ENCODE measurements at regions not wholly inside any gene's neighbourhood (a gene's known extent, or its start where the extent isn't known, plus 50 kb on each side); places are given as distances from the start of the nearest gene placed in this dataset.
"Not testable (repeated sequence)": the region's sequence is repeated elsewhere in the genome, so short reads cannot be mapped to it uniquely, and the experiment has no call there.

DNA sequence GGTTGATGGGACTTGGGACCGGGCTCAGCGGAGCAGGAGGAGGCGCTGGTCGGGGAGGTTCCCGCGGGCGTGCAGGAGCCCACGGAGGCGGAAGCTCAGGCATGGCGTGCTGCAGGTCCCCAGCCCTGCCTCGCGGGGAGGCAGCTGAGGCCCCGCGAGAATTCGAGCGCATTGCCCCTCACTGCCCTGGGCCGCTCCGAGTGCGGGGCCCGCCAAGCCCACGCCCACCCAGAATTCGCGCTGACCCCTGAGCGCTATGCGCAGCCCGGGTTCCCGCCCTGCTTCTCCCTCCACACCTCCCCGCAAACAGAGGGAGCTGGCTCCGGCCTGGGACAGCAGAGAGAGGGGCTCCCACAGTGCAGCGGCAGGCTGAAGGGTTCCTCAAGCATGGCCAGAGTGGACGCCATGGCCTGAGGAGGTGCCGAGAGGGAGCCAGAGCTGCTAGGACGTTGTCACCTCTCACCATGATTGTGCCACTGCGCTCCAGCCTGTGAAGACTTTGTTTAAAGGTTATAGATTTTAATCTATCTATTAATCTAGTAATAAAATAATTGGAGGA lies 357.2 kb upstream of the RGPD4 start:
- DNase-seq, result no peak

DNA sequence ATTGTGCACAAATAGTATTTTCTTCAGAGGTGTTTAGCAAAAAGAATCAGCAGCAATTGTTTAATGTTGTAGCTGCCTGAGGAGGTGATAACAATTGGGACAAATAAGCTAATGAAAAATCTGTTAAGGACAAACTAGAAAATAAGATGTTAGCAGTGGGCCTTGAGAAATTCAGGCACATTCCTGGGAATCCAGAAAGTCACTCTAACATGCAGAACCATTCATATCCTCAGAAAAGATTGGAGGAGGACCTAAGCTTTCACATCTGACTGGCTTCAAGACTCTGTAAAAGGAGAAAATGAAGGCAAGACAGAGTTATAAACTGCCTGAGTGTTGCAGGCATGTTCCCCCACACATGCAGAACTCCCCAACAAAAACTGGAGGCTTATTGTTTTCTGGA lies 353.5 kb upstream of the RGPD4 start:
- no peak for DNase-seq

DNA sequence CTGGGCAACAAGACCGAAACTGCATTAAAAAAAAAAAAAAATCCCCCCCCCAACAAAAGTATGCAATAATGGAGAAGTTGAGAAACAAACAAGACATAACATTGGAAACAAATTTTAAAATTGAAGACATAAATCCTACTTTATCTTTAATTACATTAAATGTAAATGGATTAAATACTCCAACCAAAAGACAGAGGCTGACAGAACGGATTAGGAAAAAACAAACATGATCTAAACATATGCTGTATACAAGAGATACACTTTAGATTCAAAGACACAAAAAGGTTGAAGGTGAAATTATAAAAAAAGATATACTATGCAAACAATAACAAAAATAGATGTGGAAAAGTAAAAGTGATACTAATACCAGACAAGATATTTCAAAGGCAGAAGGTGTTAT lies 350.8 kb upstream of the RGPD4 start:
- no peak for DNase-seq

DNA sequence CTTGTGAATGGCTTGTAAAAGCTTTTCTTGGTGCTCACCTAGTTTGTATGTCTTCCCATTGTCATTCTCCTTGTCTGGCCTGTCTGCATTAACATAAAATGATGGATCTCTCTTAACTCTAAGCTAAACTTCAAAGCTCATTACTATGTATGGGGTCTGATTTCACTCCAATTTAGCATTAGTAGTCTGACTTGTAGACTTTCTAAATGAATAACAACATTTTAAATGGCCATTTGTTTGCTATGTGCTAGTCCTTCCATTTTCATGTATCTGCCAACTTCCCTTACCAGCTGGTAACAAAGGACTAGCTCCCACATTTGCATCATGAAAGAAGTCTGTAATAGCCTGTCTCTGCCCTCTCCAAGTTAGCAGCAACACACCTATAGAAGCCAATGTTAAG lies 324.2 kb upstream of the RGPD4 start:
- DNase-seq, result no peak

DNA sequence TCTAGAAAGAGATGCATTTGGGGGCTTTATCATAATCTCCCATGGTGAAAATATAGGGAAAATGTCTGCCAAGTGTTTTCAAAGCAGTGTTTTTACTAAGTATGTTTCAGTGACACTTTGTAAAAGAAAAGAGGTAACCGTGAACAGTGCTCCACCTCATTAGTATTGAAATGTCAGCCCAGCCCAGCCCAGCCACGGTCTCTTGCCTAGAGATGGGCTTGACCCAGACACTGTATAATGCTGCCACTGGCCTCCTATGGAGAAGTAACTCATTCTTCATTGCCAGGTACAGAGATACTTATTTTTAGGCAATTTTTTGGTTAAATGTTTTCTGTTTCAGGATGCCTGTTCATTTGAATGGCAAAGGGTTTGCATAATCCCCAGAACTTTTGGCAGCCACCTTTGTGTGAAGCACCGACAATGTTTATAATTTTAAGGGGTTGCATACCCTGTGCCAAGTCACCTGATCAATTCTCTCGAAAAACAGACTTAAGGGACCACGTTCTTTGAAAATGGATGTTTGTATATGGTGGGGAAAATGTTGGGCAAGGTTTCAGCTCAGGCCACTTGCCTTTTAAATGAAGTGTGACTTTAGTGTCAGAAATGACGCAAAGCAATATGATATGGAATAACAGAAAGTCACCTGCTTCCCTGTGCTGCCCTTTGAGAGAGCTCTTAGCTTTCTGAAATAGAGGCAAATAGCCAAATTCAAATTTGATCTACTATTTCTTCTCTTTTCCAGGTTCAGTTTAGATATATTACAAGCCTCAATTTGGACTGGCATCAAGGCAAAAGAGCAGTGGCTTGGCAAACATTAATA lies 314.5 kb upstream of the RGPD4 start:
- DNase-seq, result no peak

DNA sequence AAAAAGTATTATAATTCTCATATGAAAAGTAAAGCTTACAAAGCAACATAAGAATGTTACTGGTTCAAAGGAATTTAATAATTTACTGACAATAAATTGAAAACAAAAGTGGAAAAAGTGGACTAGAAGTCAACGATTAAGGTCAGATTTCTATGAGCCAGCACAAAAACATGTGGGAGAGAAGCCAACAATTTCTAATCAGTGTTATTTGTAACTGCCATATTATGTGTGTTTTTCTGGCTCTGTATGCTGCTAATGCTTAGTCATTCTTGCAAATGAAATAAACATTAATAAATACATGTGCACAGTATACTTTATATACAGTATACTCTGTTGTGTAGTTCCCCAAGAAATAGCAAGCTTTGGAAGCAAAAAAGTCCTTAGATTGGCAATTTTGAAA lies 301.3 kb upstream of the RGPD4 start:
- DNase-seq, result peak; percentile 55

DNA sequence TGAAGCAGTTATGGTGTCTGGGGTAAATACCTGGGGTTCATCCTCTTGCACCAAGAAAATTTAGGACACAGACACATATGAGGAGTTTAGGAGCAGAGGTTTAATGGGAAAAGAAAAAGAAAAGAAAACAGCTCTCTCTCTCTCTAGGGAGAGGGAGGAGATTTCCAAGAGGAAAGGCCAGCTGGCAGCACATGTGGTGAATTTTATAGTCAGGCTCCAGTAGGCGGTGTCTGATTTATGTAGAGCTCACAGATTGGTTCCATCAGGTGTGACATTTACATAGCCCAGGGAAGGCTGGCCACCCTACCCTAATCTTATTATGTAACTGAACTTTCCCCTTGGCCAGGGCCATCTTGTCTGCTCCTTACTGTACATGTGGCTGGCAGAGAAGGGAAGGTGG lies 297.5 kb upstream of the RGPD4 start:
- DNase-seq, result no peak

DNA sequence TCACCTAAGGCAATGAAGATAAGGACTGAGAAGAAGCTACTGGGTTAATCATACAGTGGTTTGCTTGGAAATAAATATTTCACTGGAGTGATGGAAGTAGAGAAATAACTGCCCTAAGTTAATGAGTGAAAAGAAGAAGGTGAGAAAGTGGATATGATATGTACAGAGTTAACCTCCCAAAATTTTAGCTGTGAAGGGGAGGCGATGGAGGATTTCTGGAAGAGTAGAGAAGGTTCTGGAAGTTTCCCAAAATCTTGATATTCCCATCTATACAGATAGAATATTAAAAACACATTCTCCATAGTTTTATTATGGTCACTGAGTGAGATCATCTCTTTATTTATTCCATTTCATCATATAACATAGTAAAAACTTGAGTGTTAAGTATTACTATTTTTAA lies 296.6 kb upstream of the RGPD4 start:
- no peak for DNase-seq

DNA sequence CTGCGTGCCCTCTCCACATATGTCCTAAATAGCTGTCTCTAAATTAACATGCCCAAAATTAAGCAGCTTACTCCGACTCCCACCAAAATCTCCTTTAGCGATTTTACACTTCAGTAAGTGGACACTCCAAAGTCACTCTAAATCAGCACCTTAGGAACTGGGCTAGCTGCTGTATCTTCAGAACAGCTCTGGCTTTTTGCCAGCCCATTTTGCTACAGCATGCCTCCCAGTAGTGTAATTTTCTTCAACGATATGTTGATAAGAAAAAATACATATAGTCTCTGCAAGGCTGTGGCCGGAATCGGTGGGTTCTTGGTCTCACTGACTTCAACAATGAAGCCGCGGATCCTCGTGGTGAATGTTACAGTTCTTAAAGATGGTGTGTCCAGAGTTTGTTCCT lies 291.8 kb upstream of the RGPD4 start:
- no peak for DNase-seq

DNA sequence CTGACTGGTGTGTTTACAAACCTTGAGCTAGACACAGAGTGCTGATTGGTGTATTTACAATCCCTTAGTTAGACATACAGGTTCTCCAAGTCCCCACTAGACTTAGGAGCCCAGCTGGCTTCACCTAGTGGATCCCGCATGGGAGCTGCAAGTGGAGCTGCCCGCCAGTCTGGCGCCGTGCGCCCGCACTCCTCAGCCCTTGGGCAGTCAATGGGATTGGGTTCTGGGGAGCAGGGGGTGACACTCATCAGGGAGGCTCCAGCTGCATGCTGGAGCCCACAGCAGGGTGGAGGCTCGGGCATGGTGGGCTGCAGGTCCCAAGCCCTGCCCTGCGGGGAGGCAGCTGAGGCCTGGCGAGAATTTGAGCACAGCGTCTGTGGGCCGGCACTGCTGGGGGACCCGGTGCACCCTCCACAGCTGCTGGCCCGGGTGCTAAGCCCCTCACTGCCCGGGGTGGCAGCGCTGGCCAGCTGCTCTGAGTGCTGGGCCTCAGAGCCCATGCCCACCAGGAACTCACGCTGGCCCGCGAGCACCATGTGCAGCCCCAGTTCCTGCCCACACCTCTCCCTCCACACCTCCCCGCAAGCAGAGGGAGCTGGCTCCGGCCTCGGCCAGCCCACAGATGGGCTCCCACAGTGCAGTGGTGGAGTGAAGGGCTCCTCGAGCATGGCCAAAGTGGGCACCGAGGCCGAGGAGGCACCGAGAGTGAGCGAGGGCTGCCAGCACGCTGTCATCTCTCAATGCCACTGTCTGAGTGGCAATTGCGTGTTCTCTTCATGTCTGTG lies 290.6 kb upstream of the RGPD4 start:
- not testable (repeated sequence) for DNase-seq

DNA sequence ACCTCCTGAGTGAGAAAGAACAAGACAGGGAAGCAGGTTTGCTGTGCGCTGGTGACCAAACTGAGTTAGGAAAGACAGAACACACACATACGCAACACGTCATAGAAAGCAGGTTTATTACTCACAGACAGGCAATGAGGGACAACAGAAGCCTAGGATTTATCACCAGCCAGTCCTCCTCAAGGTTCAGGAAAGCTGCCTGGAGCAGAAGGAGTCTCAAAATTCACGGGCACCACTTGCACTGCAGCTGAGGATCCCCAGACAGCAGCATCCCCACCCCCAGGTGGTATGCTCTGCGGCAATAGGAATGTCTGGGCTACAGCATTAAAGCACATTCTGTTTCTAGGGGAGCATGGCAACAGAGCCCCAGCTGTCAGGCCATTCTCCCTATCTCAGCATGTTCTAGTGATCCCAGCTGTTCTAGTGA lies 284.4 kb upstream of the RGPD4 start:
- no peak for DNase-seq

DNA sequence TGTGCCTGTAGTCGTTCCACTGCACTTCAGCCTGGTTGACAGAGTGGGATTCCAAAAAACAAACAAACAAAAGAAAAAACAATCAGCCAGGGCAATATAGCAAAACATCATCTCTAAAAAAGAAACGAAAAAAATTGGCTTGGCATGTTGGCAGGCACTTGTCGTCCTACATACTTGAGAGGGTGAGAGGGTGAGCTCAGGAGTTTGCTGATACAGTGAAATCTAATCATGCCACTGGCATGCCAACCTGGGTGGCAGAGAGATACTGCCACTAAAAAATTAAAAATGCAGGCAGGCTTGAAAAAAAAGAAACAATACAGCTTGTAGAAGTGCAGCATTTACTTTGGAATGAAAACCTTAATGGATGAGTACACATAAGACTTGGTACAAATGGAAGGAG lies 282.9 kb upstream of the RGPD4 start:
- no peak for DNase-seq

DNA sequence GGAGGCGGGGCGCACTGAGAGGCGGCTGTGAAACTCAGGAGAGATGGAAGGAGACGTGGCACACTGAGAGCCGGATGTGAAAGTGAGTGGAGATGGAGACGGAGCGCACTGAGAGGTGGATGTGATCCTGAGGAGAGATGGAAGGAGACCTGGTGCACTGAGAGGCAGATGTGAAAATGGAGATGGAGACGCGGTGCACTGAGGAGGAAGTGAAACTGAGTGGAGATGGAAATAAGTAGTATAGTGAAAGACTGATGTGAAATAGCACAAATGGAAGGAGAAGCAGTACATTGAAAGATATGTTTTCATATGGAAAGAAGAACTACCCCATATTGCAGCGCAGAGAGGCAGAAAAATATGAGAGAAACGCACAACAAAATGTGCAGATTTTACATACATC lies 281.6 kb upstream of the RGPD4 start:
- no peak for DNase-seq

DNA sequence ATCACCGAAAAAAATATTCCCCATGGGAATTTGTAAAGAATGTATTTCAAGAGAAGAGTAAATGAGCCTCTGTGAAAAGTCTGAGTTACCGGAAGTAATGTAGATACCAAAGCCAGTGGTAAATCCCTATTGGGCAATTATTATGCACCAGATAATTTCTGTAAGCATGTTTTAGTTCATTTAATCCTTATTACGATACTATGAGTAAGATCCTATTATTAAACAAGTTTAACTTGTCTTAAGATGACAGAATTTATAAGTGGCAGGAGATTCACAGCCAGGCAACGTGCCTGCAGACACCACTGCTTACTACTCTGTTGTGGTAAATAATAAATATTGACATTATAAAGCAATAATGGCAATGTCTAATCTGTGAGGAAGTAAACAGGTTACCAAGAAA lies 280.8 kb upstream of the RGPD4 start:
- no peak for DNase-seq

DNA sequence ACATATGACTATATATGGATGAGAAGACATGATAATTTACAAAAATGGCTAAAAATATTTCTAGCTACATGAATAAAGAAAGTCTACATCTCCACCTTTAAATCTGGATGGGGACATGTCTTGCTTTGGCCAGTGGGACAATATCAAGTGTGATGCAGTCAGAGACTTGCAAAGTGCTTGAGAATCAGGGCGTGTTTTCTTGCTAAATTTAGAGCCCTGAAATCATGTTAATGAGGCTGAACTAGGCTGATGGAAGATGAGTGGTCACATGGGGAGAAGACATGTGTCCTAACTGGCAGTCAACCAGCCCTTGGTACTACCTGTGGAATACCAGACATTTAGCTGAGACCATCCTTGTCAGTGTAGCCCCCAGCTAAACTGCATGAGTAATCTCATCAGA lies 278.5 kb upstream of the RGPD4 start:
- no peak for DNase-seq

DNA sequence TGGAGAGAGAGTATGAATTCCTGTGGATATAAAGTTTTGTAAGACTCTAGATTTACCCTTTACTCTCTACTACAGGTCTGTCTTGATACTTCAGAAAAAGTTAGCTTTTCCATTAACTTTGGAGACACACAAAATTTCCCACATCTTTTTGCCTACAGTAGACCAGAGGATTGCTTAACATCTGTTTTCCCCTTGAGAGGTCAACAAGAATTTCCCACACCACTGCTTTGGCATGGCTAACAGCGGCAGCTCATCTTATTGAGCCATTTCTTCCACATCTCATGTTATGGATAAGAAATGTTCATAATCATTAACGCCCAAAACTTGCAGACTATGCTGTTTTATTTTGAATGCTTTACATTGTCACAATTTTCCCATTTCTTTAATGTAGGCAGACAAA lies 273.6 kb upstream of the RGPD4 start:
- no peak for DNase-seq

DNA sequence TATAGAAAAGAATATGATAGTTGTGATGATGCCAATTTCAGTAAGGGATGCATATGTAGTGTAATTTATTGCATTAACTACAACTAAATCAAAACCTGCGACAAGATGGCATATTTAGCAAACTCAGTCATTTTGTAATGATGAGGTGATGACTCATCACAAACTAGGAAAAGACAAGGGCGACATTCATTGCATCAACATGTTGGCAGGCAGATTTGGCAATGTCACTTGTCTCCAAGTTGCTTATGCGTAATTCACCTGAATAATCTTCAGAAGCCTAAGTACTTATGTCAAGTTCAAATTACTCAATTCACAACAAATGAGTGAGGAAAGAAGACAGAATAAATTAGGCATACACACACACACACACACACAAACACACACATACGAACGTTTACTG lies 273.2 kb upstream of the RGPD4 start:
- no peak for DNase-seq

DNA sequence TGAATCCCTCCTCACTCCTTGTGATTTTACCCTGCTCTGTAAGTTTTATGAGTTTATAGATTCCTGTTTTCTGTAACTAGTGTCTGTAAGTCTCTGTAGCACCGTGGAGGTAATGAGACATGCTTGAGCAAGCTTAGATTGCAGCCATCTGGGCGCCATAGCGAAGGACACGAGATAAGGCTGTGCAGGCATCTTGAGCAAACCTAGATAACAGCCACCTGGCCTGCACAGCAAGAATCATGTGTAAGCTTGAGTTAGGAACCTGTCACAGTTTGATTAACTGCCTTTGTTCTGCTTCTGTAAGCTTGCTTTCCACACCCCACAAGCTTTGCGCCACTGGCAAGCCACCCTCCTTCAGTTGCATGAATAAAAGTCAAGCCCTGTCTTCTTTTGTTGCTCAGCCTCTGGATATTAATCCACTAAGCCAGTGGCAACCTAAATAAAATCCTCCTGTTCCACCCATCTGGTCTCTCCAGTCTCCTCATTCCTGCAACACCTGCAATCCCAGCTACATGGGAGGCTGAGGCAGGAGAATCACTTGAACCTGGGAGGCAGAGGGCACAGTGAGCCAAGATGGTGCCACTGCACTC lies 270.6 kb upstream of the RGPD4 start:
- no peak for DNase-seq

DNA sequence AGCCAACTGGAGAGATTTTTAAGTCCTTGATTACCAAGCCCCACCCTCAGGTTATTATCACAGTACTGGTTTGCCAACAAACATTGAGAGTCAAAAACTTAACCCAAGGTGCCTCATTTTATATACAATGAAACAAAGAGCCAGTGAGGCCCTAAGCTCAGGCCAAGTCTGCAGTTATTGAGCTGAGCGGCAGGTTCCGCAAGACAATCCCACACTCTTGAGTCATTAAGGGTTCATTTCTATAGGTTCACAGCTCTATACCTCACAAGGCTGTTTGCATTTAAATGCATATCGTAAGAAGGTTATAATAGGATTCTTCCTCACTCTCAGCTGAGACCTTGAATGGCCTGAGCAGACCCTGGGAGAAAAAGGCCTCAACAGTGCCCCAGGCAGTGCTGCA lies 268.4 kb upstream of the RGPD4 start:
- DNase-seq, result no peak

DNA sequence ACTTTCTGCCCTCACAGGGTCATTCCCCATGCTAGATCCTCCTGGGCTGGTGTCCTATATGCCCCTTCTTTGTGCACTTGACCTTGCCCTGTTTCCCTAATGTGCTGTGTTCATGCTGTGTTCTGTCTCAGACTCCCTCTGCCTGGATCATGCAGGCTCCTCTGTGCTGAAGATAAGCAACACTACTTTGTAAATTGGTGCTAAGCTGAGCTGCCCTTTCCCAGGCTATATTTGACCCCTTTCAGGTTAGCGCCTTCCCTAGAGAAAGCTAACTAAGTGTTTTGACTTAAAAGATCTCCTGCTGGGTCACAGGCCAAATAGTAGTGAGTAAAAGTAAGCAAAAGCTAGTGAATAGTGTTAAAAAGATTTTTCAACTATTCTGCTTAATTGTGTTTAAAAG lies 257.2 kb upstream of the RGPD4 start:
- DNase-seq, result no peak

DNA sequence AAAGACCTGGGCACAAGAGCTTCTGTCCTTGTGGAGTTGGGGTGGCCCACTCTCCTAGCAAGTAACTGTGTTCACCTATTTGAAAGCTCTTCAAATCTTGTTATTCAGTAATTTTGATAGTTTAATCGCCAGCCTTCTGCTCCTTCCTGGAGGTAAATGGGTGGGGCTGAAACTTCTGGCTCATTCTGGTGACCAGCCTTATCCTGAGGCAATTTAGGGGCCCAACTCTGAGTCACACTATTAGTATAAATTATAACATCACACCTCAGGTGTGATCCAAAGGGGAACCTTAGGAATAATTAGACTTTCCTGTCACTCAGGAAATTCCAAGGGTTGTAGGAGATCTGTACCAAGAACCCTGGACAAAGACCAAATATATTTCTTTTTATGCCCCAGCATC lies 255.8 kb upstream of the RGPD4 start:
- no peak for DNase-seq

DNA sequence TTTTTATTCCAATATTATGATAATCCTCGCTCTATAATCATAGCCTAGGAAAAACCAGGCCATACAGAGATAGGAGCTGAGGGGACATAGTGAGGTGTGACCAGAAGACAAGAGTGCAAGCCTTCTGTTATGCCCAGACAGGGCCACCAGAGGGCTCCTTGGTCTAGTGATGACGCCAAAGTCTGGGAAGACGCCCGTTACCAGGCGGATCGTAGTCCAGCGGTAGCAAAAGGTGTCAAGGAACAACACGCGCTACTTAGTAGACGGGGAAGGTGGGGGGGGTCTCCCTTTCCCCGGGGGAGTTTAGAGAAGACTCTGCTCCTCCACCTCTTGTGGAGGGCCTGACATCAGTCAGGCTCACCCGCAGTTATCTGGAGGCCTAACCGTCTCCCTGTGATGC lies 253.8 kb upstream of the RGPD4 start:
- not testable (repeated sequence) for DNase-seq

DNA sequence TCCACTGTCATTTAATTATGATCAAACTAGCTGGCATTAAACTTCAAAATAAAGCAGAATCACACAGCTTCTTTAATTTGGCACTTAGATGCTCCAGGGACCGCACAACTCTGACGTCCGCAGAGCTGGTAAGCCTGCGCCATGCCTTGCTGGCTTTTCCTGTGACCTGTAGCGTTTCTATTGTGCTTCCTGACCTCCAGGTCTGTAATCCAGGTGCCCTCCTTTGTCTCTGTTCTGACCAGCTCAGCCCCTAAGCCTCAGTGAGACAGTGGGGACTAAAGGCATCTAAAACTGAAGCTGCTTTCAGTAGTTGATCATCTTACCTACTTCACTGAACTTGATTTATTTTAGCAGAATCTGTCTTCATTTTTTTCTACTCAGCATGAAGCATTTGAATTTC lies 249.7 kb upstream of the RGPD4 start:
- no peak for DNase-seq

DNA sequence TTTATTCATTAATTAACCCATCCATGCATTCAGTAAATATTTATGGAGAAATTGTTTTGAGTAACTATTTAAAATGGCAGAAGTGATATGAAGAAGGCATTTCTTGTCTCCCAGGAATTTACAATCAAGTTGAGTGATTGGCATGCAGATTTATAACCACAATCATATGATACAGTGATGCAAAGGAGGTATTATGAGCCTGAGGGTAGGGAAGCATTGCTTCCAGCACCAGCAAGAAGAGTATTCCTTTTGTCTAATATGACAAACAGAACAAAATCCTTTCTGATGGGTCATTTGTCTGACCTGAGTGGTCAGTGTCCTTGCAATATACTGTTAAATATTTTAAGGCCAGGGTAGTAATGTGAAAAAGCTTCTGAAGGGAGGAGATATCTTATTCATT lies 244.2 kb upstream of the RGPD4 start:
- no peak for DNase-seq

All from fibroblast of skin of right quadriceps (primary cell).